ENCODE measurements at regions not wholly inside any gene's neighbourhood (a gene's known extent, or its start where the extent isn't known, plus 50 kb on each side); places are given as distances from the start of the nearest gene placed in this dataset.

- POLR2A ChIA-PET: no interaction called here
- H3K36me3 ChIP-seq (ENCODE audit: control insufficient read depth in 2 of 2, insufficient read depth in 1 of 2, low read length in 2 of 2): no peaks in the 10 kb centered on the region
- no peak overlapping the region for H3K27ac ChIP-seq (ENCODE audit: extremely low read depth, low read depth, low read length)
- H3K4me1 ChIP-seq (ENCODE audit: control insufficient read depth, insufficient read depth, low read length): no peaks in the 10 kb centered on the region
- CTCF ChIA-PET: no interaction called here
- TF ChIP-seq ZNF18 (tag by site-specific recombination; IDR thresholded peaks at IDR 0.05) (no peak), ZNF112 (tag by site-specific recombination; IDR thresholded peaks at IDR 0.05) (no peak), BCL11B (tag by site-specific recombination; IDR thresholded peaks at IDR 0.05; ENCODE audit: low read depth) (no peak), ZNF843 (tag by site-specific recombination; IDR thresholded peaks at IDR 0.05) (no peak), ZNF221 (tag by site-specific recombination; IDR thresholded peaks at IDR 0.05; ENCODE audit: borderline replicate concordance) (no peak), ZNF398 (tag by site-specific recombination; IDR thresholded peaks at IDR 0.05) (no peak), ZSCAN4 (tag by site-specific recombination; IDR thresholded peaks at IDR 0.05) (no peak)
- H3K9me3 ChIP-seq (ENCODE audit: control insufficient read depth, insufficient read depth, low read depth, low read length): no peaks in the 10 kb centered on the region
- no peak overlapping the region for H3K4me3 ChIP-seq (ENCODE audit: low read depth, low read length)
These were observed 297.5 kb upstream of the IRX3 start for GRCh38 chr16:54584121-54584520.

- H3K36me3 ChIP-seq (ENCODE audit: control insufficient read depth in 2 of 2, insufficient read depth in 1 of 2, low read length in 2 of 2): no peaks in the 10 kb centered on the region
- peak; percentile 87 for TF ChIP-seq FEZF1 (tag by site-specific recombination; IDR thresholded peaks at IDR 0.05)
- no peak for TF ChIP-seq ZNF558 (tag by site-specific recombination; IDR thresholded peaks at IDR 0.05)
- TF ChIP-seq BCL11B (tag by site-specific recombination; IDR thresholded peaks at IDR 0.05; ENCODE audit: low read depth): no peak
- no peak for TF ChIP-seq KLF10 (tag by site-specific recombination; IDR thresholded peaks at IDR 0.05)
- H3K4me3 ChIP-seq (ENCODE audit: low read depth, low read length): no peak overlapping the region
- ChIA-PET CTCF (interaction anchor here (0.7 kb wide), 1 partner anchor 388 kb away, joined by 4 read pairs; no protein-coding TSS in a partner anchor), POLR2A (no interaction called here)
- no peak overlapping the region for H3K27ac ChIP-seq (ENCODE audit: extremely low read depth, low read depth, low read length)
- H3K4me1 ChIP-seq (ENCODE audit: control insufficient read depth, insufficient read depth, low read length): no peaks in the 10 kb centered on the region
- H3K9me3 ChIP-seq (ENCODE audit: control insufficient read depth, insufficient read depth, low read depth, low read length): no peaks in the 10 kb centered on the region
These were observed 296.2 kb upstream of the IRX3 start for GRCh38 chr16:54582631-54583250.

- POLR2A ChIA-PET: no interaction called here
- CTCF ChIA-PET: interaction anchor here (0.7 kb wide), 1 partner anchor 626 kb away, joined by 3 read pairs; no protein-coding TSS in a partner anchor
- H3K4me3 ChIP-seq (ENCODE audit: low read depth, low read length): no peak overlapping the region
- no peaks in the 10 kb centered on the region for H3K4me1 ChIP-seq (ENCODE audit: control insufficient read depth, insufficient read depth, low read length)
- no peak overlapping the region for H3K27ac ChIP-seq (ENCODE audit: extremely low read depth, low read depth, low read length)
- no peaks in the 10 kb centered on the region for H3K36me3 ChIP-seq (ENCODE audit: control insufficient read depth in 2 of 2, insufficient read depth in 1 of 2, low read length in 2 of 2)
- no peaks in the 10 kb centered on the region for H3K9me3 ChIP-seq (ENCODE audit: control insufficient read depth, insufficient read depth, low read depth, low read length)
- TF ChIP-seq ZNF324 (tag by site-specific recombination; IDR thresholded peaks at IDR 0.05) (no peak), PBX3 (CRISPR knock-in tag; IDR thresholded peaks at IDR 0.05) (no peak), ZNF513 (tag by site-specific recombination; IDR thresholded peaks at IDR 0.05) (peak; percentile 99), ZBTB49 (tag by site-specific recombination; IDR thresholded peaks at IDR 0.05; ENCODE audit: low read depth) (no peak), ZNF558 (tag by site-specific recombination; IDR thresholded peaks at IDR 0.05) (no peak), ZNF223 (tag by site-specific recombination; IDR thresholded peaks at IDR 0.05) (no peak), ZFP3 (tag by site-specific recombination; IDR thresholded peaks at IDR 0.05; ENCODE audit: low read depth) (no peak)
These were observed 292.6 kb upstream of the IRX3 start for GRCh38 chr16:54579106-54579728.
